C4-2B (cell line): ENCODE measurements at regions not wholly inside any gene's neighbourhood (a gene's known extent, or its start where the extent isn't known, plus 50 kb on each side); places are given as distances from the start of the nearest gene placed in this dataset.

Experiments
- H3K27ac ChIP-seq: fragments of 450-650 bp; 2 replicates; pipeline ENCODE4 v1.5.1; 2017
- ZFX ChIP-seq: fragments of 450-650 bp; IDR thresholded peaks from 2 replicates; pipeline ENCODE4 v1.6.1; 2017
- TF ChIP-seq, protein P1 (sequence below): fragments of 450-650 bp; conservative IDR thresholded peaks from 2 replicates; pipeline ENCODE4 v1.5.1; 2017; ENCODE audit warnings: mild to moderate bottlenecking

- TF ChIP-seq, protein P1, sequence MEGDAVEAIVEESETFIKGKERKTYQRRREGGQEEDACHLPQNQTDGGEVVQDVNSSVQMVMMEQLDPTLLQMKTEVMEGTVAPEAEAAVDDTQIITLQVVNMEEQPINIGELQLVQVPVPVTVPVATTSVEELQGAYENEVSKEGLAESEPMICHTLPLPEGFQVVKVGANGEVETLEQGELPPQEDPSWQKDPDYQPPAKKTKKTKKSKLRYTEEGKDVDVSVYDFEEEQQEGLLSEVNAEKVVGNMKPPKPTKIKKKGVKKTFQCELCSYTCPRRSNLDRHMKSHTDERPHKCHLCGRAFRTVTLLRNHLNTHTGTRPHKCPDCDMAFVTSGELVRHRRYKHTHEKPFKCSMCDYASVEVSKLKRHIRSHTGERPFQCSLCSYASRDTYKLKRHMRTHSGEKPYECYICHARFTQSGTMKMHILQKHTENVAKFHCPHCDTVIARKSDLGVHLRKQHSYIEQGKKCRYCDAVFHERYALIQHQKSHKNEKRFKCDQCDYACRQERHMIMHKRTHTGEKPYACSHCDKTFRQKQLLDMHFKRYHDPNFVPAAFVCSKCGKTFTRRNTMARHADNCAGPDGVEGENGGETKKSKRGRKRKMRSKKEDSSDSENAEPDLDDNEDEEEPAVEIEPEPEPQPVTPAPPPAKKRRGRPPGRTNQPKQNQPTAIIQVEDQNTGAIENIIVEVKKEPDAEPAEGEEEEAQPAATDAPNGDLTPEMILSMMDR, result no peak
- TF ChIP-seq ZFX, result no peak
- no peak overlapping the region for H3K27ac ChIP-seq
These were observed 71.7 kb upstream of the SIX3 start for GRCh38 chr2:44869761-44870160.

GRCh38 chr2:44877417-44877816 is 64.1 kb upstream of the SIX3 start:
- H3K27ac ChIP-seq, result no peak overlapping the region
- TF ChIP-seq ZFX, result no peak
- TF ChIP-seq, protein P1, result no peak

GRCh38 chr2:44879269-44880124 is 62.0 kb upstream of the SIX3 start:
- TF ChIP-seq, protein P1, result no peak
- no peak for TF ChIP-seq ZFX
- no peak overlapping the region for H3K27ac ChIP-seq

- no peak overlapping the region for H3K27ac ChIP-seq
These were observed 61.4 kb upstream of the SIX3 start for GRCh38 chr2:44880125-44880483.

DNA sequence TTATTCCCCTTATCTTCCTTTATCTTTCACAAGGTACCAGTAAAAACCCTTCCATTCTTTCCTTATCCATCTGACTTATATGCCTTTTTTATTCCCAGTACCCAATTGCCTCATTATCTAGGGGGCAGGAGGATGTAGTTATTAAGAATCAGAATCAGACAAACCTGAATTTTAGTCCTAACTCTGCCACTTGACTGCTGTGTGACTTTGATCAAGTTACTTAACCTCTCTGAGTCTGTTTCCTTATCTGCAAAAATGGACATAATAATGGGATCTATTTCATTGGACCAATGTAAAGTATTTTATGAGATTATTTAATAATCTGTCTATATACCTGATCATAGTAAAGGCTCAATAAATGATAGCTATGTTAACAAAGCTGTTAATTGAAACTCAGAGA is 59.6 kb upstream of the SIX3 start:
- no peak overlapping the region for H3K27ac ChIP-seq
- TF ChIP-seq, protein P1, result no peak
- no peak for TF ChIP-seq ZFX

More at GRCh38 chr2:44880125-44880483, 61.4 kb upstream of the SIX3 start:
- TF ChIP-seq ZFX, result no peak
- TF ChIP-seq, protein P1, result no peak

- TF ChIP-seq, protein P1, result no peak
- no peak for TF ChIP-seq ZFX
- H3K27ac ChIP-seq, result no peak overlapping the region
These were observed 58.1 kb upstream of the SIX3 start for GRCh38 chr2:44883356-44883755.

- TF ChIP-seq, protein P1, result no peak
- no peak for TF ChIP-seq ZFX
These were observed 57.3 kb upstream of the SIX3 start for GRCh38 chr2:44884231-44884630.

More at GRCh38 chr2:44884231-44884630, 57.3 kb upstream of the SIX3 start:
- H3K27ac ChIP-seq, result no peak overlapping the region
